IPS-NIHi11 (cell line): ENCODE measurements at regions not wholly inside any gene's neighbourhood (a gene's known extent, or its start where the extent isn't known, plus 50 kb on each side); places are given as distances from the start of the nearest gene placed in this dataset.

Experiments used
- DNase-seq: peaks from one replicate; pipeline ENCODE4 v3.0.0; 2012; ENCODE audit warnings: mixed read lengths, low spot score

- no peak for DNase-seq
Observed at GRCh38 chr5:154107010-154107409, 68.2 kb downstream of the MFAP3 start.

GRCh38 chr5:154107756-154108155, 69.0 kb downstream of the MFAP3 start:
- peak; percentile 60 for DNase-seq

GRCh38 chr5:154109416-154110106, 70.8 kb downstream of the MFAP3 start:
- DNase-seq: no peak

- no peak for DNase-seq
Observed at GRCh38 chr5:154110107-154110453, 71.3 kb downstream of the MFAP3 start.

- DNase-seq: no peak
Observed at GRCh38 chr5:154110716-154111115, 71.9 kb downstream of the MFAP3 start.

GRCh38 chr5:154111214-154111613, 72.4 kb downstream of the MFAP3 start:
- DNase-seq: no peak

GRCh38 chr5:154112255-154112654, 73.5 kb downstream of the MFAP3 start:
- DNase-seq: no peak

GRCh38 chr5:154115291-154115690, 75.2 kb upstream of the GALNT10 start:
- DNase-seq: no peak

- no peak for DNase-seq
Observed at GRCh38 chr5:154117050-154117449, 73.5 kb upstream of the GALNT10 start.

GRCh38 chr5:154117930-154118329, 72.6 kb upstream of the GALNT10 start:
- no peak for DNase-seq

GRCh38 chr5:154118385-154118784, 72.1 kb upstream of the GALNT10 start:
- no peak for DNase-seq

- DNase-seq: peak; percentile 53
Observed at GRCh38 chr5:154118893-154119336, 71.6 kb upstream of the GALNT10 start.

GRCh38 chr5:154129013-154129412, 61.5 kb upstream of the GALNT10 start:
- DNase-seq: no peak

GRCh38 chr5:154129921-154130320, 60.6 kb upstream of the GALNT10 start:
- no peak for DNase-seq

- DNase-seq: no peak
Observed at GRCh38 chr5:154131817-154132216, 58.7 kb upstream of the GALNT10 start.

GRCh38 chr5:154132718-154133307, 57.7 kb upstream of the GALNT10 start:
- no peak for DNase-seq

GRCh38 chr5:154133591-154133990, 56.9 kb upstream of the GALNT10 start:
- DNase-seq: no peak

- no peak for DNase-seq
Observed at GRCh38 chr5:154134499-154134898, 56.0 kb upstream of the GALNT10 start.

- no peak for DNase-seq
Observed at GRCh38 chr5:154135125-154135817, 55.3 kb upstream of the GALNT10 start.

GRCh38 chr5:154136141-154136540, 54.4 kb upstream of the GALNT10 start:
- DNase-seq: no peak

GRCh38 chr5:154138701-154139100, 51.8 kb upstream of the GALNT10 start:
- DNase-seq: no peak

GRCh38 chr5:154140381-154140780, 50.2 kb upstream of the GALNT10 start:
- no peak for DNase-seq
